G401.6 (cell line): ENCODE measurements at regions not wholly inside any gene's neighbourhood (a gene's known extent, or its start where the extent isn't known, plus 50 kb on each side); places are given as distances from the start of the nearest gene placed in this dataset.
"Not testable (repeated sequence)": the region's sequence is repeated elsewhere in the genome, so short reads cannot be mapped to it uniquely, and the experiment has no call there.

ENCODE experiments used
- FAIRE-seq: peaks from 2 replicates; lab custom pipeline; 2012; peaks lifted over from hg19 to GRCh38; lab: Jason Lieb, UNC

GRCh38 chr2:176873403-176873802 is 339.2 kb upstream of the HNRNPA3 start:
- FAIRE-seq: no peak

- no peak for FAIRE-seq
These were observed 336.0 kb upstream of the HNRNPA3 start for GRCh38 chr2:176876493-176877103.

DNA sequence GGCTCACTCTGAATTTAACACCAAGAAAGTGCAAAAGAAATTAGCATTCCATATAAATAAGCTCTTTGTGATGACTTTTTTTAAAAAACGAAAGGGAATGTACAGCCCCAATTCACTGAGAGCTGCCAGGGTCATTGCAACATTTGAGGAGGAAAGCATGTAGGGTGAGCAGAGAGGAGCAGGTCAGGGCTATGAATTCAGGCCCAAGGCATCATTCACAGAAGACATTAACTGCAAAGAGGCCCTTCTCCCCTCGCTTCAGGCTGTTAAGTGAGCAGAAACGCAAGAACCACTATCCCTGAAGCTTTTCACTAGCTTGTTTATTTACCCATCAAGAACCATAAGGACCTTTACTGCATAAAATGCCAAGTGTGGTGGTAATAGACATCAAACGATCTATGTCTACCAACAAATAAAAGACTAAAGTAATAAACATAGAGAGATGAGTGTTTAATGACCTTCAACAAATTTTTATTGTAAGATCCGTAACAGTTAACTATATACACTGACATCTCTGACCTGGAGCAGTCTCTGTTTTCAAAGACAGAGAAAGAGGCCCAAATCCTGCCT is 333.1 kb upstream of the HNRNPA3 start:
- FAIRE-seq: no peak

GRCh38 chr2:176882045-176882444 is 330.5 kb upstream of the HNRNPA3 start:
- FAIRE-seq: not testable (repeated sequence)

- no peak for FAIRE-seq
These were observed 327.5 kb upstream of the HNRNPA3 start for GRCh38 chr2:176885001-176885643.

GRCh38 chr2:176885661-176886060 is 326.9 kb upstream of the HNRNPA3 start:
- FAIRE-seq: no peak

GRCh38 chr2:176891105-176891504 is 321.5 kb upstream of the HNRNPA3 start:
- no peak for FAIRE-seq

- no peak for FAIRE-seq
These were observed 320.7 kb upstream of the HNRNPA3 start for GRCh38 chr2:176891857-176892256.

- no peak for FAIRE-seq
These were observed 319.8 kb upstream of the HNRNPA3 start for GRCh38 chr2:176892676-176893226.

DNA sequence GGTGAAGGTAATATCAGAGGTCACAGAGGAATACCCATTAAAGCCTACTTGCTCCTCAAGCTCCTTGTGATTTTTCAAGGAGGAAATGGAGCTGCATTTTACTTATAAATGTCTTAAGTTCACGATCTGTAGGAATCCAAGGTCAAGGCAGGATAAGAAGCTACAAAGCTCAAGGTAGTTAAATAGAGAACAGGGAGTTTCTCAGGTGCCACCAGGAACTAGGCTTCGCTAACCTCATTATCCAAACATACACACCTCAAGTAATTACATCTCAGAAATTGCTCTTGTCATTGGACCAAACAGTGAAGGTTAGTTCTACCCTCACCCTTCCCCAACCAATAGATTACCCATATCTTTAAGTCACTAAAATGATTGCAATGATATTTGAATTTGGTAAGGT is 317.4 kb upstream of the HNRNPA3 start:
- no peak for FAIRE-seq

GRCh38 chr2:176902454-176902853 is 310.1 kb upstream of the HNRNPA3 start:
- no peak for FAIRE-seq

GRCh38 chr2:176904053-176904452 is 308.5 kb upstream of the HNRNPA3 start:
- not testable (repeated sequence) for FAIRE-seq

DNA sequence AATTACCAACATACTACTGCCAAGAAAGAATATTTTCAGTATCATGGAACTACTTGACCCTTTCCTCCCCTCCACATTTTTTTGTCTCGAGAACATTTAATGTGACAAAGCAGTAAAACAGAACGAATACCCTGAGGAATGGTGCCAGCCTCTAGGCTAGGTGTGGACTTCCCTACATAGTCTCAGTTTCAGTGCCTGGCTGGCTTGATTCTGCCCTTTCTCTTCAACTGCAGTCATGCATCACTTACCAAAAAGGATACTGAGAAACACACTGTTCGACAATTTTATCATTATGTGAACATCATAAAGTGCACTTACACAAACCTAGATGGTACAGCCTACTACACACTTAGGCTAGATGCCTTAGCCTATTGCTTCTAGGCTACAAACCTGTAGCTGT is 305.3 kb upstream of the HNRNPA3 start:
- no peak for FAIRE-seq

DNA sequence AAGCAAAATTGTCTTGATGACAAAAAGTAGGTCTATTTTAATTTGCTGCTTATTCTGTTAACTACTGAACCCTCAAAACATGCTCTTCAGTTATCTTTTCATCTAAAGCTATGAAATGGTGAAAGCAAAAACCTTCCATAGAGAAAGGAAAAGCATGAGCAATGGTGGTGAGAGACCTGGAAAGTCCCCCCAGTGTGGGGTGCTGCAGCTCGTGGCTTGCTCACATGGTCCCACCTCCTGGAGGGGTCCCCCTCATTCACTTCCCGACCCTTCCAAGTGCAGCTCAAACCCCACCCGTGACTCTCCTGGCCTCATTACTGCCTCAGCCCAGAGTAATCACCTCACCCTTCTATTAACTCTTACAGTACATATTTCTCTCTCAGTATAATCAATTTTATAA is 301.8 kb upstream of the HNRNPA3 start:
- FAIRE-seq: no peak

DNA sequence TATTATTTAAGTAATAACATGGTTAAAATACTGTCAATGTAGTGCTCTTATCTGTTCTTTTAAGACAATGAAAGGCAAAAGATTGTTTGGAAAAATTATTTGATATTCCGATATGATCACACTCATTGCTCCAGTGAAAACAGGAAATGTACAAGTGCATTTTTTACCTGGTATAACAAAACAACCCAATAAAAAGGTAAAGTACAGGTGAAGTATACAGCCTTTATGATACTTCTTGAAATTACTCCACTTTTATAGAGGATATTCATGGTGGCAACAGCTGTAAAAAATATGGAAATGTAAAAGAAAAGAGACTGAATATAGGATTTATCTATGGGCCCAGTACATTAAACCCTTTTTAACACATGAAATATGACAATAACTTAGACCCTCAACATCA is 298.6 kb upstream of the HNRNPA3 start:
- no peak for FAIRE-seq

DNA sequence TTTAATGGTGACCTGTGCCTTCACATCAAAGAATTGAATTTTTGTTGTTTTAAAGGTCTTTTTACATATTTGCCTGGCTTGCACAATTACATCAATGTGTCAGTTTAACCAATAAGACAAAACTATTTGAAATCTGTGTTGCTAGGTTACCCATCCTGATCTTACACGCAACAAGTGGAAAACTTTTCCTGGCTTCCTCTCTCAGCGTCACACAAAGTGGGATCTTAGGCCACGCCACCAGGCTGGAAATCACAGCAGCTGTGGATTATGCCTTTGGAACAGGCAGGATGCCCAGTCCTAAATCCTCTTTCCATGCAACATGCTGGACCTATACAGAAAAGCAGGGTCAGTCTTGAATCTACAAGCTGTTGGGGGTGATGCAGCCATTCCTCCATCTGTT is 298.2 kb upstream of the HNRNPA3 start:
- no peak for FAIRE-seq

- FAIRE-seq: not testable (repeated sequence)
These were observed 290.0 kb upstream of the HNRNPA3 start for GRCh38 chr2:176922545-176922944.

GRCh38 chr2:176923205-176923604 is 289.4 kb upstream of the HNRNPA3 start:
- no peak for FAIRE-seq

GRCh38 chr2:176924909-176925534 is 287.6 kb upstream of the HNRNPA3 start:
- FAIRE-seq: no peak

DNA sequence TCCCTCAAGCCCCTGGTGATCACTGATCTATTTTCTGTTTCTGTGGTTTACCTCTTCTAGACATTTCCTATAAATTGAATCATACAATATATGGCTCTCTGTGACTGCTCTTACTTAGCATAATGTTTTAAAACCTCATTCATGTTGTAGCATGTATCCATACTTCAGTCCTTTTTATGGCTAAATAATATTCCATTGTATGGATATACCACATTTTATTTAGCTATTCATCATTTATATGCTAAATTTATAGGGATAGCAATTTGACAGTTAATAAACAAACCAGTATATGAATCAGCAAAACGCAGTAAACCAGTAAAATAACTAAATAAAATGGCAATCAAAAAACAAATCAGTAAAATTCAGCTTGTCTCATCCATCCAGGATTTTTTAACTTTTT is 286.1 kb upstream of the HNRNPA3 start:
- FAIRE-seq: no peak

DNA sequence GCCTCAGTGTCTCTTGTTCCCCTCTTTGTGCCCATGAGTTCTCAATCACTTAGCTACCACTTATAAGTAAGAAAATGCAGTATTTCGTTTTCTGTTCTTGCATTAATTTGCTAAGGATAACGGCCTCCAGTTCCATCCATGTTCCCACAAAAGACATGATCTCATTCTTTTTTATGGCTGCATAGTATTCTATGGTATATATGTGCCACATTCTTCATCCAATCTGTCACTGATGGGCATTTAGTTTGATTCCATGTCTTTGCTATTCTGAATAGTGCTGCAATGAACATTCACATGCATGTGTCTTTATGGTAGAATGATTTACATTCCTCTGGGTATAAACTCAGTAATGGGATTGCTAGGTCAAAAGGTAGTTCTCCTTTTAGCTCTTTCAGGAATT is 283.2 kb upstream of the HNRNPA3 start:
- not testable (repeated sequence) for FAIRE-seq

DNA sequence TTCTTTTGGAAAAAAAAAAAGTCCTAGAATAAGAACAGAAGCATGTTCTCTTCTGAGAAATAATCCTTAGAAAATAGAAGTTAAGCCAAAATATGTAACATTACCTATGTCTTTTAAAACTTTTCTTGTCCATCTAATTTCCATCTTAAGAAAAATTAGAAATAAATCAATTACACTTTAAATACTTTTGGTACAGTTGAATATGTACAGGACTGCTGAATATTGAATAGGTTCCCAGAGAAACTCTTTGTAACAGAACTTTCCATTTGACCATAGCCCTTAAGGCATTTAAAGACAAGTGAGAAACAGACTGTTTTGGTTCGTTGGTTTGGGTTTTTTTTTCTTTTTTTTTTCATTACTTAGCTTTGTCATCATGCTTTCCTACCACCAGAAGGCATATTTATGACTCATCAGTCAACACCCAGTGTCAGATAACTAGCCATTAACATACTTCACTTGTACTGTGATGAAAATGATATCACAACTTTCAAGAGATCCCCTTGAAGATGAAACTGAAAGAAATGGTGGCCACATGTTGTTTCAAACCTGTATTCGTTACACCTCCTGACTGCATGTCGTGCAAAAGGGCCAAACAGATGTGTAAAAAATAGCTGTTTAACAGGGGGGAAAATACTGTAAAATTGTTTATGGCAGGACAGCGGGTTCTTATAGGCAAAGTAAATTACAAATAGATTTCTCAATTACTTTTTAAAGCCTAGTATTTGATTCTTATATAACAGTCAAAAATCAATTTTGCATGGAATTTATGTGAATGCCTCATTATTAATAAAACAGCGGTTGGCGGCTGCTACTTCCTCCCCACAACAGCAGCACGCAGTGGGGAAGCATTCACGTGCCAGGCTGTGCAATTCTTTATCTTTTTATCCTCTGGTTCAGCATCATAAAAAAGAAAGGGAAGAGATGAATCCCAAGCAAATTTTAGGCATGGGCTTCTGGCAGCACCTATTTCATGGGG is 280.7 kb upstream of the HNRNPA3 start:
- no peak for FAIRE-seq
